ENCODE measurements at regions not wholly inside any gene's neighbourhood (a gene's known extent, or its start where the extent isn't known, plus 50 kb on each side); places are given as distances from the start of the nearest gene placed in this dataset.
"Not testable (repeated sequence)": the region's sequence is repeated elsewhere in the genome, so short reads cannot be mapped to it uniquely, and the experiment has no call there.

DNA sequence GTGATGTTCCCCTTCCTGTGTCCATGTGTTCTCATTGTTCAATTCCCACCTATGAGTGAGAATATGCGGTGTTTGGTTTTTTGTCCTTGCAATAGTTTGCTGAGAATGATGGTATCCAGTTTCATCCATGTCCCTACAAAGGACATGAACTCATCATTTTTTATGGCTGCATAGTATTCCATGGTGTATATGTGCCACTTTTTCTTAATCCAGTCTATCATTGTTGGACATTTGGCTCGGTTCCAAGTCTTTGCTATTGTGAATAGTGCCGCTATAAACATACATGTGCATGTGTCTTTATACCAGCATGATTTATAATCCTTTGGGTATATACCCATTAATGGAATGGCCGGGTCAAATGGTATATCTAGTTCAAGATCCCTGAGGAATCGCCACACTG, 229.4 kb downstream of the HTR1A start:
- not testable (repeated sequence) for TF ChIP-seq CTCF (IDR thresholded peaks at IDR 0.05; ENCODE audit: low read length); EZH2phosphoT487 (IDR thresholded peaks at IDR 0.05; ENCODE audit: low read length); EZH2 (optimal IDR thresholded peaks at IDR 0.05; ENCODE audit: low read depth, low read length)
